Activated naive CD8-positive, alpha-beta T cell treated with anti-CD3 and anti-CD28 coated beads, Interleukin-2, amount 50 U/mL, for 24 hours (primary cell): ENCODE measurements at regions not wholly inside any gene's neighbourhood (a gene's known extent, or its start where the extent isn't known, plus 50 kb on each side); places are given as distances from the start of the nearest gene placed in this dataset.
A peak's percentile ranks its signal among the peaks of the same experiment; 100 is the strongest.
"Not testable (repeated sequence)": the region's sequence is repeated elsewhere in the genome, so short reads cannot be mapped to it uniquely, and the experiment has no call there.

Experiments
- ATAC-seq: fragments of 150-1000 bp; cut with Tn5 transposase; one replicate; pipeline ENCODE4 v1.10.0; 2021
- DNase-seq: peaks from one replicate; pipeline ENCODE4 v3.0.0; 2021
- H3K27ac Mint-ChIP-seq: one replicate; pipeline ENCODE4 v1.8.0; 2021; ENCODE audit warnings: mild to moderate bottlenecking, mixed read lengths
- H3K27me3 Mint-ChIP-seq: one replicate; pipeline ENCODE4 v1.8.0; 2021; ENCODE audit warnings: mixed read lengths
- H3K36me3 Mint-ChIP-seq: one replicate; pipeline ENCODE4 v1.8.0; 2021; ENCODE audit warnings: low read depth, mixed read lengths
- H3K4me1 Mint-ChIP-seq: one replicate; pipeline ENCODE4 v1.8.0; 2021; ENCODE audit warnings: mixed read lengths
- H3K4me3 Mint-ChIP-seq: one replicate; pipeline ENCODE4 v1.8.0; 2021; ENCODE audit warnings: mild to moderate bottlenecking, moderate library complexity, mixed read lengths
- H3K9me3 Mint-ChIP-seq: one replicate; pipeline ENCODE4 v1.8.0; 2021; ENCODE audit warnings: mixed read lengths

GRCh38 chr1:30660241-30660640, 63.1 kb downstream of the MATN1 start:
- no peaks in the 10 kb centered on the region for H3K9me3 Mint-ChIP-seq
- ATAC-seq (no peak), DNase-seq (no peak)
- H3K27me3 Mint-ChIP-seq = peaks cover 2% of the 10 kb centered on the region
- no peak overlapping the region for H3K27ac Mint-ChIP-seq
- H3K4me1 Mint-ChIP-seq = no peaks in the 10 kb centered on the region
- H3K36me3 Mint-ChIP-seq = no peaks in the 10 kb centered on the region
- H3K4me3 Mint-ChIP-seq = no peak overlapping the region

GRCh38 chr1:30659702-30660101, 63.7 kb downstream of the MATN1 start:
- Mint-ChIP-seq H3K4me1 (no peaks in the 10 kb centered on the region), H3K4me3 (no peak overlapping the region), H3K9me3 (no peaks in the 10 kb centered on the region), H3K27me3 (peaks cover 2% of the 10 kb centered on the region), H3K36me3 (no peaks in the 10 kb centered on the region), H3K27ac (no peak overlapping the region)
- DNase-seq = no peak
- ATAC-seq = no peak

- not testable (repeated sequence) for H3K36me3 Mint-ChIP-seq, H3K9me3 Mint-ChIP-seq, ATAC-seq, H3K27me3 Mint-ChIP-seq, DNase-seq, H3K4me3 Mint-ChIP-seq, H3K27ac Mint-ChIP-seq, H3K4me1 Mint-ChIP-seq
These were observed 65.0 kb downstream of the MATN1 start for GRCh38 chr1:30658375-30658774.

- peaks cover 5% of the 10 kb centered on the region for H3K27me3 Mint-ChIP-seq
- DNase-seq = no peak
- no peak overlapping the region for H3K27ac Mint-ChIP-seq
- H3K9me3 Mint-ChIP-seq = no peaks in the 10 kb centered on the region
- H3K4me3 Mint-ChIP-seq = no peak overlapping the region
- no peaks in the 10 kb centered on the region for H3K36me3 Mint-ChIP-seq
- ATAC-seq = no peak
- H3K4me1 Mint-ChIP-seq = no peaks in the 10 kb centered on the region
These were observed 65.4 kb downstream of the MATN1 start for GRCh38 chr1:30658014-30658336.

- peaks cover 7% of the 10 kb centered on the region for H3K27me3 Mint-ChIP-seq
- DNase-seq (no peak), ATAC-seq (peak; percentile 35)
- H3K4me1 Mint-ChIP-seq = no peaks in the 10 kb centered on the region
- no peak overlapping the region for H3K27ac Mint-ChIP-seq
- no peaks in the 10 kb centered on the region for H3K9me3 Mint-ChIP-seq
- H3K36me3 Mint-ChIP-seq = no peaks in the 10 kb centered on the region
- H3K4me3 Mint-ChIP-seq = no peak overlapping the region
These were observed 66.0 kb downstream of the MATN1 start for GRCh38 chr1:30657131-30658013.

GRCh38 chr1:30656171-30656940, 67.0 kb downstream of the MATN1 start:
- Mint-ChIP-seq H3K27ac (no peak overlapping the region), H3K9me3 (no peaks in the 10 kb centered on the region), H3K36me3 (no peaks in the 10 kb centered on the region), H3K4me3 (no peak overlapping the region), H3K4me1 (no peaks in the 10 kb centered on the region), H3K27me3 (peaks cover 12% of the 10 kb centered on the region)
- DNase-seq = no peak
- ATAC-seq = no peak

GRCh38 chr1:30655672-30656071, 67.7 kb downstream of the MATN1 start:
- no peaks in the 10 kb centered on the region for H3K9me3 Mint-ChIP-seq
- no peak for DNase-seq
- H3K4me1 Mint-ChIP-seq = no peaks in the 10 kb centered on the region
- ATAC-seq = no peak
- H3K4me3 Mint-ChIP-seq = no peak overlapping the region
- H3K27ac Mint-ChIP-seq = no peak overlapping the region
- H3K27me3 Mint-ChIP-seq = peaks cover 15% of the 10 kb centered on the region
- no peaks in the 10 kb centered on the region for H3K36me3 Mint-ChIP-seq

GRCh38 chr1:30654188-30654587, 69.2 kb downstream of the MATN1 start:
- DNase-seq (no peak), ATAC-seq (no peak)
- no peak overlapping the region for H3K27ac Mint-ChIP-seq
- H3K4me3 Mint-ChIP-seq = no peak overlapping the region
- H3K27me3 Mint-ChIP-seq = peaks cover 26% of the 10 kb centered on the region
- H3K4me1 Mint-ChIP-seq = no peaks in the 10 kb centered on the region
- no peaks in the 10 kb centered on the region for H3K36me3 Mint-ChIP-seq
- H3K9me3 Mint-ChIP-seq = no peaks in the 10 kb centered on the region

- H3K27me3 Mint-ChIP-seq = peaks cover 25% of the 10 kb centered on the region
- no peaks in the 10 kb centered on the region for H3K36me3 Mint-ChIP-seq
These were observed 71.1 kb downstream of the MATN1 start for GRCh38 chr1:30652152-30652841.

GRCh38 chr1:30651395-30651794, 72.0 kb downstream of the MATN1 start:
- H3K9me3 Mint-ChIP-seq, DNase-seq, H3K4me3 Mint-ChIP-seq, H3K27ac Mint-ChIP-seq, ATAC-seq, H3K36me3 Mint-ChIP-seq, H3K4me1 Mint-ChIP-seq: not testable (repeated sequence)
- H3K27me3 Mint-ChIP-seq = peaks cover 25% of the 10 kb centered on the region

More at GRCh38 chr1:30652152-30652841, 71.1 kb downstream of the MATN1 start:
- no peaks in the 10 kb centered on the region for H3K4me1 Mint-ChIP-seq
- no peaks in the 10 kb centered on the region for H3K9me3 Mint-ChIP-seq
- no peak overlapping the region for H3K4me3 Mint-ChIP-seq
- H3K27ac Mint-ChIP-seq = no peak overlapping the region
- DNase-seq = no peak
- no peak for ATAC-seq

GRCh38 chr1:30650968-30651320, 72.4 kb downstream of the MATN1 start:
- no peaks in the 10 kb centered on the region for H3K4me1 Mint-ChIP-seq
- no peak for DNase-seq
- H3K27me3 Mint-ChIP-seq = peaks cover 25% of the 10 kb centered on the region
- ATAC-seq = no peak
- H3K4me3 Mint-ChIP-seq = no peak overlapping the region
- no peaks in the 10 kb centered on the region for H3K36me3 Mint-ChIP-seq
- H3K27ac Mint-ChIP-seq = no peak overlapping the region
- no peaks in the 10 kb centered on the region for H3K9me3 Mint-ChIP-seq

- ATAC-seq = no peak
- DNase-seq = no peak
- Mint-ChIP-seq H3K9me3 (no peaks in the 10 kb centered on the region), H3K4me3 (no peak overlapping the region), H3K27ac (no peak overlapping the region), H3K4me1 (no peaks in the 10 kb centered on the region), H3K27me3 (peaks cover 27% of the 10 kb centered on the region), H3K36me3 (no peaks in the 10 kb centered on the region)
These were observed 73.1 kb downstream of the MATN1 start for GRCh38 chr1:30650038-30650967.

GRCh38 chr1:30649321-30649991, 73.9 kb downstream of the MATN1 start:
- Mint-ChIP-seq H3K4me3 (no peak overlapping the region), H3K9me3 (no peaks in the 10 kb centered on the region), H3K36me3 (no peaks in the 10 kb centered on the region), H3K27ac (no peak overlapping the region), H3K27me3 (peaks cover 29% of the 10 kb centered on the region), H3K4me1 (no peaks in the 10 kb centered on the region)
- DNase-seq (no peak), ATAC-seq (no peak)
